Fibroblast of skin of back (primary cell): ENCODE measurements at regions not wholly inside any gene's neighbourhood (a gene's known extent, or its start where the extent isn't known, plus 50 kb on each side); places are given as distances from the start of the nearest gene placed in this dataset.

Source experiments
- DNase-seq: peaks from one replicate; pipeline ENCODE4 v3.0.0-alpha.2; 2013

- peak; percentile 59 for DNase-seq
Observed at GRCh38 chr15:85312486-85312885, 67.9 kb upstream of the AKAP13 start.

GRCh38 chr15:85312929-85313331, 67.5 kb upstream of the AKAP13 start:
- peak; percentile 71 for DNase-seq

DNA sequence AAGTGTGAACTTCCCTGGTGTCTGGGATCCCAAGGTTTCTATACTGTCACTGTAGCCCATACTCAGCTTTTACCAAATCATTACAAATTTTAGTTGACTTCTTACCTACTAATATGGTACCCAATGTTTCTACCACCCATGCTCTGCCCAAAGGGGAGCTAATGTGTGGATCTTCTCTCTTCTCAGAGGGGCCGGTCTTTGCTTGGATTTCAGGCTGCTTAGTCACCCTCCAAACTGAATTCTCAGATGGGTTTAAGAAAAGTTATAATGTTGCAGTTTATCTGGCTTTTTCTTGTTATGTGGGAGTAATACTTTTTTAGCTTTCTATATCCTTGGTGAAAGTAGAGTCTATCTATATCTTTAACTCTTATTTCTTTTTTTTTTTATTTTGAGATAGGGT, 67.1 kb upstream of the AKAP13 start:
- DNase-seq, result peak; percentile 50

- peak; percentile 73 for DNase-seq
Observed at GRCh38 chr15:85314146-85314545, 66.3 kb upstream of the AKAP13 start.

GRCh38 chr15:85314633-85315032, 65.8 kb upstream of the AKAP13 start:
- peak; percentile 71 for DNase-seq

- peak; percentile 40 for DNase-seq
Observed at GRCh38 chr15:85316244-85316934, 64.0 kb upstream of the AKAP13 start.

DNA sequence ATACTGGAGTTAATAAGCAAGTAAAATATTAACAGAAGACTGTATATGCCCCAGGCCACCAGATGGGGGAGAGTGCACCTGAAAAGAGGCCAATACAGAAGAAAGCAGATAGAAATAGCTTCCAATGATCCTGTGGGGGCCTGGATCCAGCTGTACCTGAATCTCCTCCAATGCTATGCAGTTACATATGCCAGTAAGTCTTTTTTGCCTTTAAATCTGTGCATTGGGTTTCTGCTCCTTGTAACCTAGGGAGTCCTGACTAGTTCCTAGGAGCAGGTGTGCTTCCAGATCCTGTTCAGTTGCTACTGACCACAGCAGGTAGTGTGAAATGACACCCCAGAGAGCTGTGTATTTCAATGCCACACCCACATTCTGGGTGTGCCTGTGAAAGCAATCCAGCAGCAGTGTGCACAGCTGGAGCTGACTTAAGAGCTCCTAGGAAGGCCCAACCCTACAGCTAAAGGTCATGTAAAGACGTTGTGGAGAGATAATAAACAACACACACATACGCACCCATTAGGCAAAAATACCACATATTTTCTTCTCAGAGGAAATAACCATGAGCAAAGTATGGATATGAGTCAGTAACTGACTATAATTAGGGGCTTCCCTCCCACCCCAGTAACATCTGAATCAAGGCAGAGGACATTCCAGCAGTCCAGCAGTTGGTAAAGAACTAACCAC, 62.2 kb upstream of the AKAP13 start:
- peak; percentile 93 for DNase-seq

DNA sequence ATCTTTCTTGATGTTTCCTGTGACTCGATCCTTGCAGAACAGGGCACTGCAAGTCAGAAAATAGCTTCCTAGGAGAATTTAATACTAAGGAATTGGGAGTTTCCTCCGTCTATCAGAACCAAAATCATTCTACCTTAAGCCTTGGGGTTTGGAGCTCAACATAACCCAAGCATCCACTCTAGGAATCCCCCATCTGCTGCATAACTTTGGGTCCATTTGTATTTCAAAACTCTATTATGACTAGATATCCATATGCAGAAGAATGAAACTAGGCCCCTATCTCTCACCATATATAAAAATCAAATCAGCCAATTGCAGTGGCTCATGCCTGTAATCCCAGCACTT, 61.7 kb upstream of the AKAP13 start:
- no peak for DNase-seq

DNA sequence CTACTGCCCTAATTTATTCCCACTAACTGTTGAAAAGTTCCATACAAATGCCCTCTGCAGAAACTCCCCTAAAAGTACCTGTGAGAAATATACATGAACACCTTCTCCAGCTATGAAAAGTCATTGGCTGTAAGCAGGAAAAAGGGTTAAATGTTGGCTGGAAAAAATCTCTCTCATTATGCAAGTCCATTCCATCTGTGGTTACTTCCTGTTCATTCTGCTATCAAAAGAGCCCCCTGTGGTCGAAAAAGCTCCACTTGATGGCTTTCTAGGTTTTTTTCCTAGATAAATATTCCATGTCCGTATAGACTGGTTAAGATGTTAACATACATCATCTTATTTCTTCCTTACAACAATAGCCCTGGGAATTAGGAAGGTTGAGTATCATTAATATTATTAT, 56.2 kb upstream of the AKAP13 start:
- no peak for DNase-seq

DNA sequence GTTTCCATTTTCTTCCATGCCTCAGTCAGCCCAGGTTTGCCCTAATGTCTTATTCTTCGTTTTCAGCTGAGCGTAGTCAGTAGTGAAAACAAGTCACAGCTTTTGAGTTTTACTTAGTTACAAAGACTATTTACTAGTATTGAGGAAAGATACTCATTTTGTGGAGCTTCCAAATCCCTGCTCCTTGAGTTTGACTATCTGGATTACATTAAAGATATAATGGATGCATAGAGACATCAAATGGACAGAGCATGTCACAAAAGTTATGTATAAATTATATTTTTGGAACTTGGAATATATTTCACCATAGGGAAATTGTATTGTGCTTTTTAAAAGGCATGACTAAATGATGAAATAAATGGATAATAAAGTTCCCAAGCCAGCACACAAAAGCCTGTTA, 54.6 kb upstream of the AKAP13 start:
- no peak for DNase-seq

- no peak for DNase-seq
Observed at GRCh38 chr15:85326291-85326690, 54.1 kb upstream of the AKAP13 start.

- no peak for DNase-seq
Observed at GRCh38 chr15:85327820-85328219, 52.6 kb upstream of the AKAP13 start.

DNA sequence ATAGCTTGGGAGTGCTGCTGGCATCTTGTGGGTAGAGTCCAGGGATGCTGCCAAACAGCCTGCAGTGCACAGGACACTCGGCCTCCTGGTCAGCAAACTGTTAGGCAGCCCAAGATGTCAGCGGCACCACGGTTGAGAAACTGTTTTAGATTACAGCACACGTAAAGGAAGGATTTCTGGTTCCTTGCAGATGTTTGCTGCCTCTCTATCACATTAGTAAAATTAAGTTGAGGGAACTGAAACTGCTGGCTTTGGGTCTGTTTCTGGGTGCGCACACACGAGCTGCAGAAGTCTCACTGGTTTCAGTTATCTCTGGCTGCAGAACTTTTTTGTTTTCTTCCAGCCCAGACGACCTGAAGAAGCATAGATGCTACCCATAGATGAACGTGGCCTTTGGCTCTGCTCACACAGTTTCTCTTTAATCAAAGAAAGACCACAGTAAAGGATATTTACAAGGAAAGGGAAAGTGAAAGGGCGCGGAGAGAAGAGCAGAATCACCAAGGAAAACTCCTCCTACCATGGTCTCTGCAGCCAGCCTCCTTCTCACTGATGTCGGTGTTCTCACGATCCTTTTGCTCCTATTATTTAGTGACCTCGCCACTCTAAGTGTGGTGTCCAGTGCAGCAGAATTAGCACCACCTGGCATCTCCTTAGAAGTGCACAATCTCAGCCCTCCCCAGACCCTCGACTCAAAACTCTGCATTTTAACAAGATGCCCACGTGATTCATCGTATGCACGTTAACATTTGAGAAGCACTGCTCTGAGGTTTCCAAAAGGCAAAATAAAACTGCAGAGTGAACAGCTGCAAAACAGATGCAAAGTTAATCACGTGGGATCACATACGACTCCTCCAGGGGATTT, 50.6 kb upstream of the AKAP13 start:
- DNase-seq, result peak; percentile 46
